HG03025 (cell line): ENCODE measurements at regions not wholly inside any gene's neighbourhood (a gene's known extent, or its start where the extent isn't known, plus 50 kb on each side); places are given as distances from the start of the nearest gene placed in this dataset.
"Not testable (repeated sequence)": the region's sequence is repeated elsewhere in the genome, so short reads cannot be mapped to it uniquely, and the experiment has no call there.

ENCODE experiments used
- ATAC-seq: cut with Tn5 transposase; IDR thresholded peaks from one replicate; pipeline ENCODE4 v1.9.1; 2021; ENCODE audit warnings: mild to moderate bottlenecking, moderate library complexity; ENCODE audit not compliant: unreplicated experiment, low FRiP score

GRCh38 chrX:139063364-139063763, 351.8 kb upstream of the FGF13 start:
- no peak for ATAC-seq

- no peak for ATAC-seq
These were observed 347.4 kb upstream of the FGF13 start for GRCh38 chrX:139058831-139059495.

GRCh38 chrX:139052461-139052860, 340.9 kb upstream of the FGF13 start:
- ATAC-seq: no peak

- no peak for ATAC-seq
These were observed 337.9 kb upstream of the FGF13 start for GRCh38 chrX:139049465-139049864.

GRCh38 chrX:139044680-139045079, 333.2 kb upstream of the FGF13 start:
- no peak for ATAC-seq

GRCh38 chrX:139039041-139039440, 327.5 kb upstream of the FGF13 start:
- no peak for ATAC-seq

GRCh38 chrX:139026811-139027210, 315.3 kb upstream of the FGF13 start:
- no peak for ATAC-seq

GRCh38 chrX:139026406-139026805, 314.9 kb upstream of the FGF13 start:
- no peak for ATAC-seq

- ATAC-seq: no peak
These were observed 314.3 kb upstream of the FGF13 start for GRCh38 chrX:139025816-139026215.

- ATAC-seq: no peak
These were observed 312.0 kb upstream of the FGF13 start for GRCh38 chrX:139023531-139023930.

- no peak for ATAC-seq
These were observed 309.3 kb upstream of the FGF13 start for GRCh38 chrX:139020801-139021200.

- no peak for ATAC-seq
These were observed 306.9 kb upstream of the FGF13 start for GRCh38 chrX:139018436-139018835.

GRCh38 chrX:139015627-139016026, 304.1 kb upstream of the FGF13 start:
- ATAC-seq: no peak

GRCh38 chrX:139008185-139008584, 296.7 kb upstream of the FGF13 start:
- ATAC-seq: no peak

GRCh38 chrX:139003856-139004527, 292.5 kb upstream of the FGF13 start:
- ATAC-seq: not testable (repeated sequence)

GRCh38 chrX:139002319-139002718, 290.8 kb upstream of the FGF13 start:
- ATAC-seq: no peak

- ATAC-seq: no peak
These were observed 284.8 kb upstream of the FGF13 start for GRCh38 chrX:138996268-138996667.

- no peak for ATAC-seq
These were observed 283.9 kb upstream of the FGF13 start for GRCh38 chrX:138995458-138995857.

GRCh38 chrX:138990425-138990824, 278.9 kb upstream of the FGF13 start:
- not testable (repeated sequence) for ATAC-seq

- no peak for ATAC-seq
These were observed 275.3 kb upstream of the FGF13 start for GRCh38 chrX:138986866-138987265.

GRCh38 chrX:138986235-138986634, 274.7 kb upstream of the FGF13 start:
- ATAC-seq: no peak

GRCh38 chrX:138982365-138982764, 270.8 kb upstream of the FGF13 start:
- no peak for ATAC-seq
